K562 (cell line): ENCODE measurements at regions not wholly inside any gene's neighbourhood (a gene's known extent, or its start where the extent isn't known, plus 50 kb on each side); places are given as distances from the start of the nearest gene placed in this dataset.

Experiments used
- ATAC-seq: fragments of 200-7000 bp; cut with Tn5 transposase; 3 replicates; pipeline ENCODE4 v1.9.1; 2020; ENCODE audit warnings: moderate library complexity
- BruUV-seq: library from RNA; stranded (reverse); fragments of 400-500 nt; replicated peaks from 2 replicates; lab custom pipeline; 2021; lab: Mats Ljungman, UMichigan
- CTCF ChIA-PET: fragments of 300-600 bp; formaldehyde crosslinking; extraction: SDS; loops from one replicate; lab custom pipeline; 2021; ENCODE audit warnings: low intra/inter-chr PET ratio; lab: Yijun Ruan, JAX
- POLR2A ChIA-PET: fragments of 300-600, 350-650 bp; sonication (Branson Sonifier 250); formaldehyde crosslinking; extraction: SDS; loops from one replicate; lab custom pipeline; 2021; ENCODE audit warnings: antibody characterized with exemption, inconsistent platforms; lab: Yijun Ruan, JAX
- DNase-seq, 4 experiments: peaks; one replicate each; pipeline versions ENCODE4 v3.0.0 to v3.0.0-alpha.2; 2011 to 2018; ENCODE audit warnings: low spot score in 3 of 4, mixed read lengths in 3 of 4; ENCODE audit errors: extremely low read depth in 1 of 4
- FAIRE-seq: peaks from 2 replicates; lab custom pipeline; 2011; peaks lifted over from hg19 to GRCh38; lab: Jason Lieb, UNC
- H2AFZ ChIP-seq: 2 replicates; pipeline ENCODE4 v1.6.0; 2011; ENCODE audit warnings: low read depth, low read length, control low read depth, inconsistent platforms
- H3K27ac ChIP-seq: fragments of 200-600 bp; 3 replicates; pipeline ENCODE4 v1.8.0; 2011; ENCODE audit warnings: low read depth, mild to moderate bottlenecking, control low read depth, inconsistent platforms, low read length, moderate library complexity, mixed read lengths; ENCODE audit errors: extremely low read depth
- H3K27me3 ChIP-seq, 2 experiments: fragments of 300-600 bp in 1 of 2; 2 replicates in 1 of 2; 3 replicates in 1 of 2; pipeline versions ENCODE4 v1.6.0 to v1.8.0; 2011; ENCODE audit warnings: inconsistent platforms in 2 of 2, low read length in 2 of 2, mild to moderate bottlenecking in 1 of 2, mixed read lengths in 1 of 2, moderate library complexity in 1 of 2; ENCODE audit not compliant: control insufficient read depth in 2 of 2, insufficient read depth in 2 of 2
- H3K36me3 ChIP-seq: fragments of 300-600 bp; 3 replicates; pipeline ENCODE4 v1.8.0; 2011; ENCODE audit warnings: mild to moderate bottlenecking, low read length, inconsistent platforms; ENCODE audit not compliant: control insufficient read depth, insufficient read depth
- H3K4me1 ChIP-seq, 2 experiments: fragments of 200-600 bp in 1 of 2; replicated peaks in 1 of 2; 2 replicates in 1 of 2; 3 replicates in 1 of 2; pipeline versions ENCODE4 v1.5.1 to v1.8.0; 2011; ENCODE audit warnings: inconsistent platforms in 2 of 2, low read length in 2 of 2, mild to moderate bottlenecking in 1 of 2, mixed read lengths in 1 of 2, moderate library complexity in 1 of 2; ENCODE audit not compliant: control insufficient read depth in 2 of 2, insufficient read depth in 2 of 2
- H3K4me2 ChIP-seq: 2 replicates; pipeline ENCODE4 v1.6.1; 2011; ENCODE audit warnings: low read length, control low read depth, inconsistent platforms, mixed read lengths; ENCODE audit not compliant: insufficient read depth
- H3K4me3 ChIP-seq: fragments of 200-600 bp; sonication (generic), shearing (Covaris generic); 2 replicates; pipeline ENCODE4 v1.5.1; 2016; ENCODE audit warnings: control low read depth, inconsistent platforms
- H3K79me2 ChIP-seq: fragments of 200-600 bp; 3 replicates; pipeline ENCODE4 v1.8.0; 2011; ENCODE audit warnings: low read length, inconsistent platforms; ENCODE audit not compliant: control insufficient read depth, insufficient read depth
- H3K9ac ChIP-seq, 2 experiments: 2 replicates each; pipeline versions ENCODE4 v1.6.0 to v1.6.1; 2011; ENCODE audit warnings: low read depth in 2 of 2, low read length in 2 of 2, control low read depth in 1 of 2, inconsistent platforms in 1 of 2, mild to moderate bottlenecking in 1 of 2, mixed read lengths in 1 of 2; ENCODE audit not compliant: insufficient read depth in 1 of 2
- H3K9me1 ChIP-seq: one replicate; pipeline ENCODE4 v1.6.0; 2011; ENCODE audit warnings: inconsistent platforms, mild to moderate bottlenecking, low read length, moderate library complexity; ENCODE audit not compliant: control insufficient read depth, insufficient read depth
- H3K9me3 ChIP-seq: replicated peaks from 2 replicates; pipeline ENCODE4 v1.5.1; 2011; ENCODE audit warnings: low read depth, low read length, inconsistent platforms; ENCODE audit not compliant: control insufficient read depth, insufficient read depth
- H4K20me1 ChIP-seq: replicated peaks from 2 replicates; pipeline ENCODE4 v1.6.1; 2011; ENCODE audit warnings: low read length, inconsistent platforms, mixed read lengths; ENCODE audit not compliant: control insufficient read depth, insufficient read depth
- ARID4B ChIP-seq: sonication (generic); formaldehyde crosslinking; IDR thresholded peaks from 2 replicates; pipeline ENCODE4 v1.8.0; 2022; ENCODE audit warnings: mild to moderate bottlenecking, missing genetic modification reagents
- CBX1 ChIP-seq: sonication (generic); IDR thresholded peaks from 2 replicates; pipeline ENCODE4 v1.6.1; 2016; ENCODE audit warnings: antibody characterized with exemption, low read depth, mild to moderate bottlenecking
- HDAC3 ChIP-seq: fragments of 450-650 bp; IDR thresholded peaks from 2 replicates; pipeline ENCODE4 v1.6.1; 2018; ENCODE audit warnings: borderline replicate concordance, mild to moderate bottlenecking, moderate library complexity; ENCODE audit not compliant: partially characterized antibody
- MAFK ChIP-seq: IDR thresholded peaks from 2 replicates; pipeline ENCODE4 v1.6.1; 2011; ENCODE audit warnings: low read length, improper control_type of control experiment
- SETDB1 ChIP-seq: IDR thresholded peaks from one replicate; pipeline ENCODE4 v1.6.1; 2012; ENCODE audit warnings: low read length, control low read depth, inconsistent platforms
- SMARCB1 ChIP-seq: IDR thresholded peaks from 2 replicates; pipeline ENCODE4 v1.6.1; 2011; ENCODE audit warnings: improper control_type of control experiment, low read depth; ENCODE audit not compliant: insufficient read length
- SMC3 ChIP-seq: conservative IDR thresholded peaks from 2 replicates; pipeline ENCODE4 v1.6.1; 2011; ENCODE audit warnings: low read depth, low read length, improper control_type of control experiment; ENCODE audit not compliant: insufficient read depth
- TBL1XR1 ChIP-seq, 2 experiments: IDR thresholded peaks; 2 replicates each; pipeline ENCODE4 v1.6.1; 2012; ENCODE audit warnings: improper control_type of control experiment in 2 of 2, low read length in 2 of 2, mild to moderate bottlenecking in 1 of 2
- WGBS: fragments of 100-300 bp; shearing (Covaris generic); methylation state at CpG from one replicate; pipeline ENCODE4 v1.1.6; 2016; ENCODE audit warnings: low coverage, mixed read lengths; ENCODE audit not compliant: insufficient coverage; ENCODE audit errors: missing lambda C conversion rate; 5-methylcytosine and 5-hydroxymethylcytosine counted together
- in situ Hi-C: fragments of 300-500 bp; cut with MboI; formaldehyde crosslinking; loops from 4 replicates; pipeline ENCODE4 v1.15.0; 2018; ENCODE audit warnings: inconsistent platforms, mixed read lengths
- intact Hi-C: fragments of 100-400 bp; cut with micrococcal nuclease; formaldehyde crosslinking; loops from 2 replicates; pipeline ENCODE4 v1.14.2; 2022

- no peak overlapping the region for H3K9ac ChIP-seq
- in situ Hi-C loops: no loop called here
- no peak overlapping the region for H3K4me2 ChIP-seq
- CTCF ChIA-PET: no interaction called here
- no TSS peak for BruUV-seq
- H3K79me2 ChIP-seq: no peaks in the 10 kb centered on the region
- no peak overlapping the region for H3K4me3 ChIP-seq
- no peak overlapping the region for H2AFZ ChIP-seq
- no peak for DNase-seq
- no peaks in the 10 kb centered on the region for H3K9me1 ChIP-seq
- POLR2A ChIA-PET: no interaction called here
- H3K9me3 ChIP-seq: 0 out of 2 replicates have a peak, but pooled peaks cover 1% of the 10 kb centered on the region
- no peaks in the 10 kb centered on the region for H4K20me1 ChIP-seq
- FAIRE-seq: no peak
- 4% methylated on average over 2 of the region's 2 CpGs for WGBS
- H3K27ac ChIP-seq: no peak overlapping the region
- H3K27me3 ChIP-seq: no peaks in the 10 kb centered on the region
- intact Hi-C loops: no loop called here
- H3K4me1 ChIP-seq: no peaks in the 10 kb centered on the region
- H3K36me3 ChIP-seq: no peaks in the 10 kb centered on the region
- ATAC-seq: no peak
- TF ChIP-seq TBL1XR1 (IDR thresholded peaks at IDR 0.05; ENCODE audit: low read length in 2 of 2) (no peak), SETDB1 (no peak), ARID4B (CRISPR knock-in tag) (no peak), MAFK (no peak), HDAC3 (no peak), SMC3 (no peak), SMARCB1 (no peak), CBX1 (no peak)
Observed at GRCh38 chr4:137376312-137376711, 156.0 kb downstream of the PCDH18 start.
